ENCODE measurements at regions not wholly inside any gene's neighbourhood (a gene's known extent, or its start where the extent isn't known, plus 50 kb on each side); places are given as distances from the start of the nearest gene placed in this dataset.

GRCh38 chr5:90185897-90186468 is 223.6 kb downstream of the CETN3 start:
- no peak for DNase-seq

DNA sequence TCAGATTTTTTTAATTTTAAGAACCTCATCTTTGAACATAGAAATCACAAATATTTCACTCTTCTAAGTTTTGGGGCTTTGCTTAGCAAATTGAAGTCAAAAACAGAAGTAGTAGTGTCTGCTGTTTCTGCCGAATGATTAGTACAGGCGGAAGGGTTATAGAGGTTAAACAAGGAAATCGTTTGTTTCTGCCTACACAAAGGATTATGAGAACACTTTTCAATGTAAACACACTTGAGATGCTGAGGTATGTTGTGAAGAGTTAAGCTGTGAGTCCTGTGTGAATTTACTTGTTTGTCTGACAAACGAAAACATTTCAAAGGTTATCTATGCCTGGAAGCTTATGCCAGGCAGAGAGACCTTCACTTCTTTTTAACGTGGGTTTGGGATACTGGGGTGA is 224.8 kb downstream of the CETN3 start:
- DNase-seq: no peak

DNA sequence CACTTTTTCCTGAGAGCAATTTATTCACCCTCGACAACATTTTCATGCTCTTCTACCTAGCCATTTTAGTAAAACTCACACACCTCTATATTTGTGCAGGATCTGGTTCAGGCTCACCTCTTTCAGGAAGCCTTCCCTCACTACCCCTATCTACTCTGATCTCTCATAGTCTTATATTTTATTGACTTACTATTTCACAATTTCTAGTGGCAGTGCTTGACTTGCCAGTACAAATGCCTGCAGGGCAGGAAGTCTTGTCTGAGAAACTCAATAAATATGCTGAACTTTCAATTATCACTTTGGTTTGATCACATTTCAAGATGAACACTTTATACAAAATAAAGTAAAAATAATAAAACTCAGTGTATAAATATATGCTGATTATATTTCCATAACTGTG is 226.8 kb downstream of the CETN3 start:
- DNase-seq: no peak

- no peak for DNase-seq
Measured at GRCh38 chr5:90174236-90174635, 235.3 kb downstream of the CETN3 start.

GRCh38 chr5:90173299-90174030 is 236.1 kb downstream of the CETN3 start:
- DNase-seq: no peak

DNA sequence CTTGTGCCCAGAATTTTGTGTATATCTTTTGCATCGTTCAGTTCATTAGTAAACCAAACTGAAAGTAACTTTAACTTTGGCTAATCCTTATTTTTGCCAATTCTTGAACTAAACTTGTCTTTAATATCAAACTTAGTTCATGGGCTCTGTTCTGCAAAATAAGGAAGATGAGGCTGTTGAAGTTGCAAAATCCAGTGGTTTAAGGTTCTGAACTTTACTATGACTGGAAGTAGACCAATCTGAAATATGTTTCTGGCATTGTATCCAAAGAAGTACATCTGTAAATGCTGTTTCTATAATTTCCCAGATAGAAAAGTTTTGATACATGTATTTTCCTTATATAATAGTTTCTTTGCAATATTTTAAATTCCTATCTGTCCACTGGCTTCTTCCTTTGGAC is 238.1 kb downstream of the CETN3 start:
- DNase-seq: no peak

- no peak for DNase-seq
Measured at GRCh38 chr5:90170261-90170660, 239.3 kb downstream of the CETN3 start.

DNA sequence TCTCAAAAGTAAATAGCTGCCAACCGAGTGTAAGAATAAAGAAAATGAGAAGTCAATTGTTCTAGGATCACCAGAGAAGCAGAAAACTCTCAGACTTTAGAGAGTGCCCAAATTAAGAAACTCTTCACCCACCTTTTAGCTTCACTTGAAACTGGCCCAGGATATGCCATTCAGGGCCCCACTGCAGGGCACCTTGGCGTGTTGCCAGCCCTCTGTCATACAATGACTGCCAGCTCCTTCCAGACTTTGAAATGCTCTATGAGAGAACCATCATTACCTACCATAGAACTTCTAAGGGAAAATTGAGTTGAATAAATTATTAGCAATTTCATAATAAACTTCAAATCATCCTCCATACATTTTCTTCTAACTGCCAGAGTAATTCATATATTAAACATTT is 240.5 kb downstream of the CETN3 start:
- DNase-seq: no peak

DNA sequence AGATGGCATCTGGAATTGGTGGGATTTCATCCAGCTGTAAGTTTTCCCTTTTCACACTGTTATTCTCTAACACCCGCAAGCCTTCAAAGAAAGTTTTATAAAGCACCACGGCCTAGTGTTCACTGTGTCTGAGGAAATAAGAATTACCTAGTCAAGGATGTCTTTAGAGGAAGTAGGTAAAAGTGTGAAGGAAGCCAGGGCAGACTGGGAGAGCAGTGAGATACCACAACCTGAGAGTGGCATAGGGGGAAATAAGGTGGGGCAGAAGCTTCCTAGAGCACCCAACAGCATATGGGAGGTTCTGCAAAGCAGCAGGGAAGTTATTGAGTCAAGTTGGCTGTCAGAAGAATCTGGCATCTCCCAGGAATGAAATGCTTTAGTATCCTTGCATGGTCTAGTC is 241.2 kb downstream of the CETN3 start:
- no peak for DNase-seq

DNA sequence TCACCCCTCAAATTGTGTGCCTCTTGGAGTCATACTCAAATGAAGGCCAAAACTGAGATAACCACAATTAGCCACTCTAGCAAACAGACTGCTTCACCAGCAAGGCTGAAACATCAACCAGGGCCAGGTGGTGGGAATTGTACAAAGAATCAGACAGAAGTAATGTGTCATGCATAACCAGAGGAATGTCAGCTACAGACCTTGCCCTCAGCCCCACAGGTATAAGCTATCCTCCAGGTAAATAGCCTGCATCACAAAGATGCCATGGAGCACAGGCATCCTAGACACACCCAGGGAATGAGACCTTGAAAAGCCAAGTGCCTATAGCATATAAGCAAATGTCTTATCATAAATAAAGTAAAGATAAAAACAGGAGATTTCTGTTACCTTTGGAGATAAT is 242.7 kb downstream of the CETN3 start:
- no peak for DNase-seq

- DNase-seq: no peak
Measured at GRCh38 chr5:90162324-90162723, 247.2 kb downstream of the CETN3 start.

DNA sequence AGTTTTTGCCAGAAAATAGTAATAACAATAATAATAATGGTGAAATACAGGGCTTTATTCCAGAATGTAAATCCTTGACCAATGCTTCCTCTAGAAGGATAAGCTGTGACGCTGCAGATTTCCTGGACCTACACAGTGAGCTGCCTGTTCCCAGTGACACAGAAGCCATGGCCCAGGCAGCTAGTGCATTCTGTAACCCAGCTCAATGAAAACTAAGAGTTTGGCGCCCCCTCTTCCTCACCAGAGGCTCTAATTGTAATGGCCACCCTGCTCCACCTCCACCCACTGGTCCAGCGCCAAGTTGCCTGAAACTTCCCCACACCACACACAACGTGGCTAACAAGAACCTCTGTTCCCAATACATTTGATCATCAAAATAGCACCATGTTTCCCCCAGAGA is 248.1 kb downstream of the CETN3 start:
- DNase-seq: no peak

DNA sequence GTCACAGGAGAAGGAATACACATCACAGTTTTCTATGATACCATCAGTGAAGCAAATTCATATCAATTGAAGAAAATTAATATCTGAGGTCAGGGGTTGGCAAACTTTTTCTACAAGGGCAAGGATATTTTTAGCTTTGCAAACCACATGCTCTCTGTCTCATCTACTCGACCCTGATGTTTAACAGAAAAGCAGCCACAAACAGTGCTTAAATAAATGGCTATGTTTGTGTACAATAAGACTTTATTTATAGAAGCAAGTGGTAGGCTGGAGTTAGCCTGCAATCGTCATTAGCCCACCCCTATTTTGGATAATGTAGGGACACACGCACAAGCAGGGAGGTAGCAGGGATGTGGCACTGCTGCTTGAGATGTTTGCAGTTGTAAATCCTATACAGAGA is 251.4 kb downstream of the CETN3 start:
- DNase-seq: no peak

- no peak for DNase-seq
Measured at GRCh38 chr5:90153031-90153430, 256.5 kb downstream of the CETN3 start.

DNA sequence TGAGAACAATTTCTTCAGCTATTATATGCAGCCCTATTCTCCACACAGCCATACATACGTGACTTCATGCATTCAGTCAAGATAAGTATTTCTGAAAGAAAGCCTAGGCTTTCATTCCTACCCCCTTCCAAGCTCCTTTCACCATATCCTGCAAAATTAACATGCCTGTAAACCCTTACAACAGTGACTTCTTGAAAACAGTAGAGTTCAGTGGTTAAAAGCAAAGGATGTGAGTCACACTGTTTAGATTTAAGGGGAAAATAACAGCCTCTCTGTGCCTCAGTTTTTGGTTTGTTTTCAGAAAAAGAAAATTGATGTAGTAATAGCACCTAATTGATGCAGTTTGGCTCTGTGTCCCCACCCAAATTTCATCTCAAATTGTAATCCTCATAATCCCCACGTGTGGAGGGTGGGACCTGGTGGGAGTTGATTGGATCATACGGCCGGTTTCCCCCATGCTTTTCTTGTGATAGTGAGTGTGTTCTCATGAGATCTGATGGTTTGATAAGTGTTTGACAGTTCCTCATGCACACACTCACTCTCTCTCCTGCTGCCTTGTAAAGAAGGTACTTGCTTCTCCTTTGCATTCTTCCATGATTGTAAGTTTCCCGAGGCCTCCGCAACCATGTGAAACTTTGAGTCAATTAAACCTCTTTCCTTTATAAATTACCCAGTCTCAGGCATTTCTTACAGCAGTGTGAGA is 264.8 kb downstream of the CETN3 start:
- no peak for DNase-seq

DNA sequence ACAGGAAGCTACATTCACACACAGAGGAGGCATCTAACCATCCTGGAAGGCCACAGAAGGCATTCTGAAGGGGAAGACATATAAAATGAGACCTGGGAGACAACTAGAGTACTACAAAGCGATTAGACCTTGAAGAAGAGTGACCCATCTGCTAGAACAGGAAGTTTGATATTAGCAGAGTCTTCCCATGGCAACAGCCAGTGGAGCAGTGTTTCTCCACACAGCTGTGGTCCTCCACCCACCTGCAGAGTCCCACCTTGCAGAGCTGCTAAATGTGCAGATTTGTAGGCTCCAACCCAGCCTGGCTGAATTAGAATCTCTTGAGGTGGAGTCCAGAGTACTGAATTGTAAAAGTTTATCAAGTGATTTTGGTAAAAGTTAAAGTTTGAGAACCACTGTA is 267.0 kb downstream of the CETN3 start:
- no peak for DNase-seq

DNA sequence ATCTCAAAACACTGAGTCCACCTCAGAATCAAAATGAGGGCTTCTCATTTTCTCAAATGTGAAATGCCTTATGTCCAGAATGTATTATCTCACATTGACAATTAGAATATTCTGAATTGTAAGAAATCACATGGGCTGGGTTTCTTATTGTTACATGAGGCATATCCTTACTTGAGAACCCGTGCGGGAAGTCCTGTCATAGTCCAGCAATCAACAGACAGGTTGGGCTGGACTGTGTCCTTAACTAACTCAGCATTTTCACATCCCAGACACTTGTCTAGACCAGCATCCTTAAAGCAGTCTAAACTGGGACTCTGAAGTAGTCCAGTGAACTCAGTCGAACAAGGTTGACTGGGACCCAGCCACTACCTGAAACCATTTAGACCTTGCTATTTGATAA is 267.6 kb downstream of the CETN3 start:
- no peak for DNase-seq

- no peak for DNase-seq
Measured at GRCh38 chr5:90136952-90137528, 272.5 kb downstream of the CETN3 start.

- DNase-seq: no peak
Measured at GRCh38 chr5:90135779-90136378, 273.7 kb downstream of the CETN3 start.

DNA sequence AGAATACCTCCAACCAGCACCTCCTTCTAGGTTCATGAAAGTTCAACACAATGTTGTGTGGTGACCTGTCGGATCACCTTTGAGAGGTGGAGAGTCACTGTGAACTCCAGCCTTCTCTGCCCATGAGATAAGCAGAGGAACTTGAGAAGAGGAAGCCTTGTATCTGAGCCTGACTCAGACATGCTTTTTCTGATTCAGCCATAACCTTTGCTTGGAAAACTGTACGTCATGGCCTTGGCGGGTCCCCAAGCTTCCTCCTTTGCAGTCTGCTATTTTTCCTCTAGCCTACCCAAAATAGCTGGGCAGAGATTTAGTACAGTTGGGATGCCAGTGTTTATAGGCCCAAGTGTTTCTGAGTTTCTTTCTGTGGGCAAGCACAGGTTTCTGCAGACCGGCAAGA is 274.7 kb downstream of the CETN3 start:
- no peak for DNase-seq

DNA sequence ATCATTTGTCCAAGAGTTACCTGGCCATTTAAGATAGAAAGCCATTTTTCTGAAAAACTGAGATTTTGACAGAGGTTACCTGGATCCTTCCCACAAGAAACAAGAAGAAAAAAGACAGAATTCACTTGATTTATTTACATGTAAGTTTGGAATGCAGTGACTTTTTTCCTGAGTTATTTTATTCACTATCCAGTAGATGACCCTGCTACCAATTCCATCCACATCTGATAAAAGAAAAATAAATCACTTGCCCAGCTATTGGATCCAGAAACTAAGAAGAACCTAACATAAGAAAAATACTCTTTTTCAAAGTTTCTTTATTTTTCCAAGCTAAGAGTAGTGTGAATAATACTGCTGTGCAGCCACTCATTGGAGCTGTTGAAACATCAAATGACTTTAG is 275.2 kb downstream of the CETN3 start:
- no peak for DNase-seq

DNA sequence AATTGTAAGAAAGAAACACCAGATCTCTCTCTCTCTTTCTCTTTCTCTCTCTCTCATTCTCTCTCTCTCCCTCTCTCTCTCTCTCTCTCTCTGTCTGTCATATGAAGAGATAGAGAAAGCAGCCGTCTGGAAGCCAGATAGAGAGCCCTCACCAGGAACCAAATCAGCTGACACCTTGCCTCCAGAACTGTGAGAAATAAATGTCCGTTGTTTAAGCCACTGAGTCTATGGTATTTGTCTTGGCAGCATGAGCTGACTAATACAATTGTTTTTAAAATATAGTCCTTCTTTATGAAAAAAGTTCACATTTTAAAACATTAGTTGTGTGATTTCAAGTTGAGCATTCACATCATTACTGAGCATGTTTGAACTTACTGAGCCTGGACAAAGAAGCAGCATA is 275.6 kb downstream of the CETN3 start:
- DNase-seq: no peak

DNA sequence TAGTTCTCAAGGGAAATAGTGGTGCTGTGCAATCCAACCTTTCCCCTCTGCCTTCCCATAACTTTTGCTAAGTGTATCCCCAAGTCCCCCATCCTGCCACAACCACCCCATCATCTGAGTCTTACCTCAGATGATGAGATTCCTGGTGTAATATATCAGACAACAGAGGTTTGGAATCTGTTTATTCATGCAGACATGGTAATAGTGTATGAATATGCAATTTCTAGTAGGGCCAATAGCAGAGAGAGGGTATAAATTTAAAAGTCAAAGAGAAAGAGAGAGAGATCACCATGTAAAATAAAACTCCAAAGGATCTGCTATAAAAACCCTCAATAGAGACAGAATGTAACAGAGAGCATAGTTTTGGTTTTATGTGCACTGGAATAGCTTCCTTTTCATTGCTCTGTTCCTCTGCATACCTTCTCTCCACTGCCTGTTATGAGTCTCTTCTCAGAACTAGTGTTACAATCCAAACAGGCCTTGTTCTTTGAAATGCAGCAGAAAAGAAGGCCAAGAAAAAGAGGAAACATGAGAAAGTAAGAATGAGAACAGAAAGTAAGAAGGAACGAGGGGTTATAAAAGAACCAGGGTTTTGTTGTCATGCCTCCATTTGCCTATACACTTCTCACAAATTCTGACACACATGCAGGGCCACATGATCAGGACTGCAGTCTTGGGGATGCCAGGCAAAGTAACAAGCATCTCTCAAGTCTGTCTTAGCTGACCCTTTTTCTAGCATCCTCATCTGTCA is 278.0 kb downstream of the CETN3 start:
- no peak for DNase-seq
